ENCODE measurements at regions not wholly inside any gene's neighbourhood (a gene's known extent, or its start where the extent isn't known, plus 50 kb on each side); places are given as distances from the start of the nearest gene placed in this dataset.

DNA sequence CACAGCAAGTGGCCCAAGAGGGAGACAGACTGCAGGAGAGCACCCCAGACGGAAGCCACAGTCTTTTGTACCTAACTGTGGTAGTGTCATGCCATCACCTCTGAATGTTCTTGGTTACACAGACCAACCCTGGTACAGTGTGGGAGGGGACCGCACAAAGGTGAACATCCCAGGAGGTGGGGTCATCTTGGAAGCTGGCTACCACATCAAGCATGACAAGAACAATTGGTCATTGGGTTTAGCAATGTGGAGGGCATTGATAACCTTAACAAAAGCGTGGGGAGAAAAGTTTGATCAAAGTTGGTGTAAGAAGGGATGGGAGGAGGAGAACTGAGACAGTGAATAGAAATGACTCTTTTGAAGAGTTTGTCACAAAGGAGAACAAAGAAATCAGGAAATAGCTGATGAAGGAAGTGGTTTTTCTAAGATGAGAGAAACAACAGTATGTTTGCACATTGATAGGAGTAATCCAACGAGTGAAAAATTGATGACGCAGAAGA is 87.1 kb upstream of the CACNA1E start:
- DNase-seq: peak in 1 of 2 donors; percentile 31

DNA sequence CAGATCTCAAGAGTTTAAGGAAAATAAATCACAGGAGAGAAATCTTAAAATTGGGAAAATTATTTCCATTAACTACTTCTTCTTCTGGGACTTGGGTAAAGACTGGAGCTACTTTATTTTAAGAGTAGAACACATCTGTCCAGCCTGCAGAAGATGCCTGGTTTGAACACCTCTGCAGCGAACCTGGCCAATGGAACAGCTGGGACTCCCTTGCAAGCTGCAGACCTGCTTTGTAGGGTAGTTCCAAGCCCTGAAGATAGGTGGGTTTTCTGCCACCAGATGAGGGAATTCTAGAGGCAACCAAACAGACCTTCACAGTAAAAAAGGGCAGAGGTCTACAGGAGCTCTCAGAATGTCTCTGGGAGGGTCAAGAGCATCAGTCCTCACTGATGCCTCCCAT is 86.5 kb upstream of the CACNA1E start:
- no peak for DNase-seq

DNA sequence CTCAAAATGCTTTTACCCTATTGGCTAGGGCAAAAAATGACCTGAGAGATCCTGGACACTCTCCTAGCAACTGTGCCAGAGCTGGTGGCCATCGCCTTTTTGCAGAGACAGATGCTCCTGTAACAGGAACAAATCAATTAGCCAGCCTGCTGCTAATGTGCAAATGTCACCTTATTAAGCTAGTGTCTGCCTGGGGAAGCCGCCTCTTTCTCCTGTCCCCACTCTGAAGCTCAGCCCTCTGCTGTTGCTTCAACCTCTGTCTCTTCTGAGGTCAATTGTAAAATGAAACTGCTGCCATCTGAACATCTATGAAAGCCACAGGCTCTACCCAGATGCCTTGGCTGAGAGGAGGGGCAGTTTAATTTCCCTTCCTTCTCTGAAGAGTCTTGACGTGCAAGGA is 85.5 kb upstream of the CACNA1E start:
- DNase-seq: no peak

DNA sequence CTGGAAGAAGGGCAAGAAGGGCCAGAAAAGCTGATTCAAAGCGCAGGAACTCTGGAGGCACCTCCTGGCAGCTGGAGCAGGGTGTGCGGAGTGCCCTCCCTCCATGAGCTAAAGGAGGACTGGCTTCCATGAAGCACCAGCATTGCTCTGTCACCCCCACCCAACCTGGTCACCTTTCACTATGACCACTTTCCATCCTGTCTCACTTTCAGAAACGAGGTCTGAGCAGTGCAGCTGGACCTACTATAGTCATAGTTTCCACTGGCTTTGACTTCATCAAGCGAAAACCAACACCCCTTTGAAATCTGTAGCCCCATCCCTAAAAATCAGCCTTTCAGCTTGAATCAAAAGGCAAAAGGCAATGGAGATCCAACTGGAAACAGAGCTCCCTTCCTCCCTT is 84.8 kb upstream of the CACNA1E start:
- DNase-seq: no peak

DNA sequence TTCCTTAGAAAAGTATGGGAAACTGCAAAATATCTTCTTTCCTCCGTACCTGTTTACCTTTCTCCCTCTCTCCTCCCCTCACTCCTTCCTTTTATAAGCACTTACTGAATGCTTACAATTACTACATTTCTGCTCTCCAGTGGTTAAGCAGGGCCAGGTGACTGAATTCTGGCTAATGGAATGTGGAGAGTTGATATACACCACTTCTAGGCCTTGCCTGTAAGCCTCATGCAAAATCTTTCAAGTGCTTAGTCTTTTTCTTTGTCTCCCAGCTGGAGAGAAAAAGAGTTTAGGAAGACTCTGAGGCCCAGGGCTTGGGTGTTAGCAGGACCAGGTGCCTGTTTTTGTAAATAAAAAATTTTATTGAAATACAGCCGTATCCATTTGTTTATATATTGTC is 77.7 kb upstream of the CACNA1E start:
- DNase-seq: no peak

DNA sequence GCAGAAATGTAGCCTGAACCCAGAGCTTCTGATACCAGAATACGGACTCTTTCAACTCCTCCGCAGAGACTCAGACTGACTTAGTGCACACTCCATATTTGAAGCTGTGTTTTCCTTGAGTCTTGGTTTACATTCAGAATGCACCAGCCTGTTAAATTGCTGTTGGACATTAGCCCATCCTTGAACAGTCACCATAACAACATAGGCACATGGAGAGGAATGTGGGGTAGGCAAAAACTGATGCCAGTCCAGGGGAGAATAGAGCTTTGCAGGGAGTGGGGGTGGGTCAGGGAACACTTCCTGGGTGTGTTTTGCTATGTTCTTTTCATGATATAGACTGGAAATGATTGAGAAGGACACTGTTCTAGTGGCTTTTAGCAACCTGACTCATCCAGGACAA is 76.3 kb upstream of the CACNA1E start:
- DNase-seq: no peak

DNA sequence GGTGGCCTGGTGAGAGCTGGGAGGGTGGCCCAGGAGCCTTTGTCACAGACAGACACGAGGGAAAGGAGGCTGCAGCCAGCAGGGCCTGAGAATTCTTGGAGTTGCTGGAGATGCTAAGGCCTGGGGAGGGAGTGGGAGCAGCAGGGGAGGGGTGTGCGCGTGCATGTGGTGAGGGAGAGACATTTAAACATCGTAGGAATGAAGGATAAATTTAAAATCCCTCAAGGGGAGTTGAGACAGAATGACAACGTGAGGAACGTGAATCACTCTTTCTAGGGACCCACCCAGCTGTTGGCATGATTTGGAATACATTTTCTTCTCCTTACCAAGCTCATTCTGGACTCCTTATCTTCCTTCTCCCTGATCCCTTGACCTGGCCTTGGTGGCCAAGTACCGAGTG is 73.3 kb upstream of the CACNA1E start:
- no peak for DNase-seq

DNA sequence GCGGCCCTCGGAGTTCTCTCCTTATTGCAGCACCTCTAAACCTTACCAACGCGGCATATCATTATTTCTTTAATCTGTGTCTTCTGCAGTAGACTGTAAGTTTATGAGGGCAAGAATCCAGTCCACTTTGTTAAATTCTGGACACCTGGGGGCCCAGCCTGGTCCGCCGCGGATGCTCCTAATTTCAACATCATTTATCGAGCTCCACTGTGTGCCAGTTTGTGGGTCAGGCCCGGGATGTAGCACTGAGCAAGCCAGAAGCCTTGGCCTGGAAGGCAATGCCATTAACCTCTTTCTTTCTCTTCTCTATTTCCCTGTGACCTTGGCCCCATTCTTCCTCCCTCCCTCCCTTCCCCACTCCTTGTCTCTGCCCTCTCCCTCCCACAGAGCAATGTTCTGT is 70.6 kb upstream of the CACNA1E start:
- DNase-seq: no peak

DNA sequence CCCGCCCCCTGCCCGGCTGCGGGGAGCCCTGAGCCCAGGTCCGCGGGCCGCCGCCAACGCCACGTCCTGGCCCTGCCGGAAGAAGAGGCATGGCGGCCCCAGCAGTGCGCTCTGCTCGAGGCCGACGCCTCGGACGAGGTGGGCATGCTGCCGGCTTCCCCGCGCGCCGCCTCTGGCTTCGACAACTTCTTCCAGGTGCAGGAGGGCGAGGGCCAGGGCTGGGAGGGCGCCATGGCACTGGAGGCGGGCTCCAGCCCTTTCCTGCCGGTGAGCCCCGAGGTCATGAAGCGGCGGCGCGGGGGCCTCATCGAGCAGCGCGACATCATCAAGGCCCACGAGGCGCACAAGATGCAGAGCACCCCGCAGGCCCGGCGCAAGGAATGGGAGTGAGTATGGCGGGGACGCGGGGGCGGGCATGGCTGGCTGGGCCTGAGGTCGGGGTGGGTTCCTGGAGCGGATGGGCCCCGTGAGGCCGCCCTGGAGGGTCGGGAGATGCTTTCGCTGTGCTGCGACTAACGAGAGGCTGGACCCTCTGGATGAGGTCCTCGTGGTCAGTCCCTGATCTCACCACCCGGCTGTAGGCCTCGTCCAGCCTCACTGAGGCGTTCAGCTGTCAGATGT is 70.0 kb upstream of the CACNA1E start:
- no peak for DNase-seq

DNA sequence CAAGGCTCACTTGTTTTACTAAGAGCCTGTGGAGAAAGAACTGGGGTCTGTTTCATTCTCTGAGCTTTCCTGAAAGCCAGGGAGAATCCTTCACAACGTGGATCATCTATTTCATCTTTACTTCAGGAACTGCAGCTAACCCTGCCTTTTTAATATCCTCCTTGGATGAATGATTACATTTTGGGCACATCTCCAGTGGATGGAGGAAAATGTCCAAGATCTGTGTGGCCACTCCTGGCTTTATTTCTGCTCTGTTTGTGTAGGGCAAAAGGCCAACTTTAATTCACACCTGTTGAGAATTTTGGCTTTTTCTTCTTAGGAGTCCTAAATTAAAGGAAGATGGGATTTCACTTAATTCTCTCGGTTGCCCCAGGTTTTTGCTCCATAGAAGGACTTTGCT is 69.5 kb upstream of the CACNA1E start:
- DNase-seq: no peak

DNA sequence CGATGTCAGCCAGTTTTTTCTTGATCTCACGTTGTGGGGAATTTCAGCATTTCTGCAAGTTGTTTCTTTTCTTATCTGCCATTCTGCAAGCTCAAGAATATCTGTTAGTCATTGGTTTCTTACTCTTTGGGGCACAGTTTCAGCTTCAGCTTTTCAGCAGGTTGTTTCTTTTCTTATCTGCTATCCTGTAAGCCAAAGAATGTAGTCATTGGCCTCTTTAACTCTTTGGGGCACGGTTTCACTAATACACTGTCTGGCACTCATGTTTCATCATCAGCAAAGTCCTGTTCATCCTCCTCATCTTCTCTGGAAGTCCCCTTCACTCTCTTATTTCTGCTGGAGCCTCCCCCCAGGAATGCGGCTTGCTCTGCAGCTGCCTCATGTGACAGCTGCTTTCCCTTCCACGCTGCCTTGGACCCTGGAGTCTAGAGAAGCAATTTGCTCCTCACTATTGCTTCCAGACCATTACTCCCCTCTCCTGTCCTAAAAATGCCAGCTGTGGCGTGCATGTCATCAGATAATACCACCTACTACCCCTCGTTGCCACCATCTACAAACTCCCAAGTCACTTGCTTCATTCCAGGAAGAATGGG is 67.0 kb upstream of the CACNA1E start:
- DNase-seq: no peak

DNA sequence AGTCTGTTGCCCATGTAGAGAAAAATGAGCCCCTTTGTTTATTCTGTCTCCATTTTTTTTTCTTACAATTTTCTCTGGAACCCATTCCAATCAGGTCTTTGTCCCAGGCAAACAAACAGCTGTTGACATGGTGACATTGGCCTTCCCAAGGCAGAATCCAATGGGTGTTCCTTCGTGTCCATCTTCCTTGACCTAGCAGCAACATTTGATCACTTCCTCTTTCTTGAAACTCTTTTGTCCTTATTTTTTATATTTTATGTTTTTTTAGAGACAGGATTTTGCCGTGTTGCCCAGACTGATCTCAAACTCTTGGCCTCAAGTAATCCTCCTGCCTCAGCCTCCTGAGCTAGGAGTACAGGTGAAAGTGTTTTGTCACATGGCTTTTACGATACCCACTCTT is 65.4 kb upstream of the CACNA1E start:
- DNase-seq: no peak

DNA sequence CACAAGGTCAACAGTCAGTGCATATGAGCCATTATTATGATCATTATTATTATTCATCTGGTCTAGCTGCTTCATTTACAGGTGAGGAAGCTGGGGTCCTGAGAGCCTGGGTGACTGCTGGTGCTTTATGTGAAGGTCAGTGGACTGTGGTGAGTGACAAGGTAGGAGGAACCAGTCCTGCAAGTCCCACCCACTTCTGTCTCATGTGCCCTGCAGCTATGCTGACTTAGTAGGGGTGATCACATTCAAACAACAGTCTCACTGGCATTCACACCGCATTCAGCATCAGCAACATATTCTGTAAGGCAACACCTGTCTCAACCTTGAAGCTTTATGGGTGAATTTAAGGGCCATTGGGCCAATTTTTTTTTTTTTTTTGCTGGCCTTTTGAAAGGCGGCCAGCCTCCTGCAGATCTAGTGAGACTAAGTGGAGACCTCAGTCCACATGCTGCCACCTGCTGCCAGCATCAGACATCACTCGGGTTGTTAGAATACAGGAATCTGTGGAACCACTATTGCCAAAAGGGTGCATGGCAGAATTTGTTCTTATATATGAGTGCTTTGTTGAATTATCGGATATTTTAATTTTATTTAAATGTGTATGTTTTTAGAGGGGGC is 59.9 kb upstream of the CACNA1E start:
- DNase-seq: peak; percentile 13 to 18

DNA sequence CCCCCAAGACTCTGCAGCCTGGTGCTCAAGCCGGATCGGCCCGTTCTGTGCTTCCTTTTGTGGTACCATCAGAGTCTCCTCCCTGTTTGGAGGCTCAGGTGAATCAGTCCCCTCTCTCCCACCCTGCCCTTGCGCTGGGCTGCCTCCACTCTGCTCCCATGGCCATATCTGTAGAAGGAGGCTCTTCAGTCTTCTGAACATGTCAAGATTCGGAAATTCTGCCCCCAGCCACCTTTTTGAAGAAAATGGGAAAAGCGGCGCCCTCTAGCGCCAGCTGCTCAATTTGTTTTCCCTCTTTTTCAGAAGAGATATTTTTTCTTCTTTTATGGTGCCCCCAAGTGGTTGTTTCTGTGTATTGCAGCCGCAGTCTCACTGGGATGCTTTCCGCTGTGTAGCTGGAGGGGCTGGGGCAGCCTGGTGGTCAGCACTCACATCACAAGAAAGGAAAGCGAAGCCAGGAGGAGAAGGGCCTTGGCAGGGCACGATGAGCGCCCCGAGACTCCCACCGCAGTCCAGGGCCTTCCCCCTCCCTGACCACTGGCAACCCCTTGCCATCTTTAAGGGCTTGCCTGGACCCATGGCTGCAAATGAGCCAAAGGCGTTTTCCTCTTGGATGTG is 58.4 kb upstream of the CACNA1E start:
- DNase-seq: peak; percentile 81 to 84

DNA sequence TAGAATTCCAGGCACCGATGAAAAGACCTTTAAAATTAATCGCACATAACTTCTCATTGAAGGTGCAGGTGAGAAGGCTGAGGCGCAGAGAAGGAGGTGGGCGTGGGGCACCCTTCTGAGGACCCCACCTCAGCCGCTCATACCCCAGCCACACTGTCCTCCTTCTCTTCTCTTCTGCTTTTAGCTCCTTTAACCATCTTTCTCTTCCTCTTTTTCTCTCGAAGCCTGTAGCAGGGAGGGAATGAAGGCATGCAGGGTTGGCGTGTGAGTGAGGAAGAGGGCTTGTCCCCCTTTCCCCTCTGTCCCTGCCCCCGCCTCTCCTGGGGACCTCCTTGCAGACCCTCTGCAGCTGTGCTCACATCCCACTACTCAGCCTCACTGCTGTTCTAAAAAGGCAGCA is 57.8 kb upstream of the CACNA1E start:
- DNase-seq: no peak

DNA sequence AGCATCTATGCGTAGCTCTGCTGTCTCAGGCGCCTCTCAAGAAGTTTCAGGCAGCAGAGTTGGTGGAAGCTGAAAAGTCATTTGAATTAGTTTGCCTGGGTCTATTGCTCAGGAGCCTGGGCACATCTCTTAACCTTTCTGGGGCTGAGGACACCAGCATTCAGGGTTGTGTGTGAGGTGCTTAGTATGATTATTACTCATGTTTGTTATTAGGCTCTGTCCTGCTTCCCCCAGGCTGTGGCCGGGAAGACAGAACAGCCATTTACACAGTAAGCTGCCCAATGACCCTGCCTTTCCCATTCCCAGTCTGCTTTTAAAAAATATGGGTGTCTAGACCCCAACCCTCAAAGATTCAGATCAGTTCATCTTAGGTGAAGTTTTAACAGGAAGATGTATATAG is 53.9 kb upstream of the CACNA1E start:
- no peak for DNase-seq

DNA sequence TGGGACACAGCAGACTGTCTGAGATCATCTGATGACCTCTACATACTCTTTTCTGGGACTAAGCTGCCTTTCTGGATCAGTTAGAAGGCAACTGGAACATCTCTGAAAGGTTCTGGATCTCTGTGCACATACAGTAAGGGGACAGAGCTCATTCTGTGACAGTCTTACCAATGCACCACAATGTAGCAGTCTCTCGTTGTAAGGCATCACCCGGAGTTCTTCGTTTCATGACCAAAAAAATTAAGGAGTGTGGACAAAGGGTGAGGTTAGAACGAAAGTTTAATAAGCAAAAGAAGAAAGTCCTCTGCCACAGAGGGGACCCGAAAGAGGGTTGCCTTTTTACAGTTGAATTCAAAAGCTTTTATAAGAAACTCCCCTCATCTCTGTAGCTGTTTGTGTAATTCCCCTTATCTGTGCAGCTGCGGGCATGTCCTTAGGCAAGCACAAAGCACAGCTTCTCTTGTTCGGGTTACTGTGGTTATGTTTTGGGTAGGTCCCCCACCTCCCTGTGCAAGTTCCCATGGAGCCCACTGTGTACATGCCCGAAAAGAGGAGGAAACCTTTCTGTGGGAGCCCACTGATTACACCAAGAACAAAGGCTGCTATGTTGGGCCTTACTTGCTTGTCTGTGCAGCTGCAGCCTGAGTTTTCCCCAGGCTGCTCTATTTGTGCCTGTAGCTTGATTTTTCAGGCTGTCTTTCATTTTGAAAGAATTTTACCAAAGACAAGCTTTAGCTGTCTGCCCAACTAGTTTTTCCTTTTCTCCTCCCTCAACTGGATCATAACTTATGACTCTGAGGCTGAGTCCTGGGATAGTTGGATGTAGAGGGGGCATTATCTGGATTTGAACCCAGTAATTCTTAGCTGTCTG is 53.1 kb upstream of the CACNA1E start:
- DNase-seq: no peak
